ENCODE measurements at regions not wholly inside any gene's neighbourhood (a gene's known extent, or its start where the extent isn't known, plus 50 kb on each side); places are given as distances from the start of the nearest gene placed in this dataset.
A peak's percentile ranks its signal among the peaks of the same experiment; 100 is the strongest.

DNA sequence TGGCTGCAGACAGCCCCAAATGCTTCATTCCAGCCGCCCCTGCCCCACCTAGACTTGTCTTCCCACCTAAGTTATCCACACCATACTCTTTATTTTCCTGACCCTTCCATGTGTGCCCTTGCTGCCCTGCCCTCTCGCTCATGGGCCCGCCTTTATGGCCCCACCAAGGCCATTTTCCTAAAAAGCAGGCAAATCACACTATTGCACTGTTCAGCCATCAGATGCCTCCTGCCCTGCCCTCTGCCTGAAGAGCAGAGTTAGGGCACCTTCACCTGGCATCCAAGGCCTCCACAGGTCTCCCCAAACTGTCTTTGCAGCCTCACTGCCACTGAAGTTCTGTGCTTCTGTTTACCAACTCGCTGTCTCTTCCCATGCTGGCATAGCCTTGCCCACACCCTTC, 496.7 kb downstream of the EIPR1 start:
- peak in 1 of 2 donors; percentile 31 for DNase-seq (ENCODE audit: low spot score in 2 of 2)
- TF ChIP-seq, protein P1, sequence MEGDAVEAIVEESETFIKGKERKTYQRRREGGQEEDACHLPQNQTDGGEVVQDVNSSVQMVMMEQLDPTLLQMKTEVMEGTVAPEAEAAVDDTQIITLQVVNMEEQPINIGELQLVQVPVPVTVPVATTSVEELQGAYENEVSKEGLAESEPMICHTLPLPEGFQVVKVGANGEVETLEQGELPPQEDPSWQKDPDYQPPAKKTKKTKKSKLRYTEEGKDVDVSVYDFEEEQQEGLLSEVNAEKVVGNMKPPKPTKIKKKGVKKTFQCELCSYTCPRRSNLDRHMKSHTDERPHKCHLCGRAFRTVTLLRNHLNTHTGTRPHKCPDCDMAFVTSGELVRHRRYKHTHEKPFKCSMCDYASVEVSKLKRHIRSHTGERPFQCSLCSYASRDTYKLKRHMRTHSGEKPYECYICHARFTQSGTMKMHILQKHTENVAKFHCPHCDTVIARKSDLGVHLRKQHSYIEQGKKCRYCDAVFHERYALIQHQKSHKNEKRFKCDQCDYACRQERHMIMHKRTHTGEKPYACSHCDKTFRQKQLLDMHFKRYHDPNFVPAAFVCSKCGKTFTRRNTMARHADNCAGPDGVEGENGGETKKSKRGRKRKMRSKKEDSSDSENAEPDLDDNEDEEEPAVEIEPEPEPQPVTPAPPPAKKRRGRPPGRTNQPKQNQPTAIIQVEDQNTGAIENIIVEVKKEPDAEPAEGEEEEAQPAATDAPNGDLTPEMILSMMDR (IDR thresholded peaks at IDR 0.05): no peak
- no peak for TF ChIP-seq POLR2A (IDR thresholded peaks at IDR 0.05)
- H3K4me3 ChIP-seq (ENCODE audit: low read depth, poor library complexity, severe bottlenecking): no peak overlapping the region
- 91% methylated on average over 4 of the region's 4 CpGs for WGBS, 2 donors
- intact Hi-C loops (cut with DNase I; ENCODE audit: low total_unique reads): no loop called here

DNA sequence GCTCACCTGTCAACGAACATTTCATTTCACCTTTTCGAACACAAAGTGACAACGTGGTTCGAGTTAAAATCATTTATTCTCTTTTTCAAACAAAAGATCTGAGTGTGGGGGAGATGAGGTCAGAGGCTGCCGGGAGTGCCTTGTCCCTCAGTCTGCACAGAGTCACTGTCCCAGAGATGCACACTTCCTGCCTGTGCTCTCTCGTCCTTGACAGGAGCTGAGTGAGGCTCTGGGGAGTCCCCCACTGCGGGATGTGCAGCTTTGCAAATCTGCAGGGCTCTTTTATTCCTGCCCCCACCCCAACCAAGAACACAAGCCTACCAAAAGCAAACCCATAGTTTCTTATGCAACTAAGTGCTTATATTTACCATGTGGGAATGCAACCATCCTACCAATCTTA, 497.8 kb downstream of the EIPR1 start:
- WGBS, 2 donors: 46 to 64% methylated on average over 7 of the region's 7 CpGs
- peak in 1 of 2 donors; percentile 15 for DNase-seq (ENCODE audit: low spot score in 2 of 2)
- intact Hi-C loops (cut with DNase I; ENCODE audit: low total_unique reads): no loop called here
- TF ChIP-seq POLR2A (IDR thresholded peaks at IDR 0.05): no peak
- TF ChIP-seq, protein P1 (IDR thresholded peaks at IDR 0.05): no peak
- no peak overlapping the region for H3K4me3 ChIP-seq (ENCODE audit: low read depth, poor library complexity, severe bottlenecking)

DNA sequence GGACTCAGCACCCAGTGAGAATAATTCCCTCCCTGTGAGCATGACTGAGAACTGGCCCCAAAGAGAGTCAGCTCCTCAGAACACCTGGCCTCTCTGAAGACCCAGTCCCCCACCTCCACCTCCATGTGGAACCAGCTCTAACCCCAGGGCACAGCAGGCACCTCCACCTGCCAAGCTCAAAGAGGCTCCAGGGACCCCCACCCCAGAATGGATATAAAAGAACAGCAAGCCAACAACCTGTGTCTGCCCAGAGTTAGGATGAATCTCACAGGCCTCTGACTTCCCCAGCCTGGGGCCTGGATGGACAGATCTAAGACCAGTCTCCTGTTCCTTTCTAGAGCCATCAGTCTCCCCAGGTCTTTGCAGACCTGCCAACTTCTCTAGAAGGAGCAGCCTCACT, 498.5 kb downstream of the EIPR1 start:
- peak in 1 of 2 donors; percentile 69 for DNase-seq (ENCODE audit: low spot score in 2 of 2)
- intact Hi-C loops (cut with DNase I; ENCODE audit: low total_unique reads): no loop called here
- no peak for TF ChIP-seq POLR2A (IDR thresholded peaks at IDR 0.05)
- TF ChIP-seq, protein P1 (IDR thresholded peaks at IDR 0.05): no peak
- H3K4me3 ChIP-seq (ENCODE audit: low read depth, poor library complexity, severe bottlenecking): no peak overlapping the region

DNA sequence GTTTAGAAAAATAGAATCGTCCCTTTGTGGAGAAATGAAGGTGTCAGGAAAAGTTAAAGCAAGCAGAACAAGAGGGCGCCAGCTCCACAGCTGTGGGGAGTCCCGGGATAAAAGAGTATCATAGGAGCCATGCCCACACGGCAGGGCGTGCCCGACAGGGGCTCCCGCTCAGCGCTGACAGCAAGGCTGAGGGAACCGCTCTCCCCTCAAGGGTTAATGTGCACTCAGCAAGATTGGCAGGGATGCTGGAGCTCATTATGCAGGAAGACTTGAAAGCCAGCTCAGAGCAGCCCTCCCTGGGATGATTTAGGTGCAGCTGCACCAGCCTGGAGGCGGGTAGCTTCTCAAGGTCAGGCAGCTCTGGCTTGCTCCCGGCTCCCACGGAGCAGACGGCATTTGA, 500.2 kb downstream of the EIPR1 start:
- no peak for TF ChIP-seq POLR2A (IDR thresholded peaks at IDR 0.05)
- TF ChIP-seq, protein P1 (IDR thresholded peaks at IDR 0.05): no peak
- intact Hi-C loops (cut with DNase I; ENCODE audit: low total_unique reads): no loop called here
- no peak overlapping the region for H3K4me3 ChIP-seq (ENCODE audit: low read depth, poor library complexity, severe bottlenecking)
- 45 to 47% methylated on average over 13 of the region's 13 CpGs for WGBS, 2 donors
- peak in 1 of 2 donors; percentile 63 for DNase-seq (ENCODE audit: low spot score in 2 of 2)

DNA sequence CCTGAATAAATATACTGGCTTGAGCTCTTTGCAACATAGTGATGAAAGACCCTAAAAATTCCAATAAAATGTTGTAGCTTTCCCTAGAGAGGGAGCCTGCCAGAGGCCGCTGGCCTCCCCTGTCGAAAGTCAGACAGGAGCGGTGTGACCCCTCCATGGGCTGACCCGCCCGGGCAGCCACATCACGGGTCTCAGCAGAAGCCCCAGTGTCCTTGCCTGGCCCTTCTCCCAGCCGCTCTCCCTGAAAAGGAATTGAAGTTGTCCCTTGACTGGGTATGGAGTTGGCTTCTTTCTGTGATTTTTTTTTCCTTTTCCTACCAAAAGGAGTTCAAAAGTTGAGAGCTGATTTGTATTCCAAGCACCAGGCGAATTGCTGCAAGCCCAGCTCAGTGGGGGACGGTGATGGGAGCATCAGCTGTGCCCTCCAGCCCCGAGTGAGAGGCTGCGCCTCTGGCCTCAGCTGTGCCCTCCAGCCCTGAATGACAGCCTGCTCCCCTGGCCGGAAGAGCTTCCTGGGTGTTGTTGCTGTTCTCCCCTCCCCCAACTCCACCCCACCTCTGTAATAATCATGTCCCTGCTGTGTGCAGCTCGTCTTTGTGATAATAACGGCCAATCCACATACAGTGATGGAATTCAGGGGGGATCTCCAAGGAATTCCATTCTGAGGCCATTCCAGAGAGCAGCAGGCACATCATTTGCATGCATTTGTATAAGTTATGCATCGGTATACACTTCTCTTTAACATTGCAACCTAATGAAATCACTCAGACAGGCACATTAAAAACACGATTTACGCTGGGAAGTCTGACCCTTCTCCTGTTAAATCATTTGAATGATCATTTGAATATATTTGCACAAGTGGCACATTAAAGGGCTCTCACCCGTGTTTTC, 501.0 kb downstream of the EIPR1 start:
- TF ChIP-seq, protein P1 (IDR thresholded peaks at IDR 0.05): no peak
- TF ChIP-seq POLR2A (IDR thresholded peaks at IDR 0.05): no peak
- intact Hi-C loops (cut with DNase I; ENCODE audit: low total_unique reads): no loop called here
- H3K4me3 ChIP-seq (ENCODE audit: low read depth, poor library complexity, severe bottlenecking): no peak overlapping the region
- DNase-seq (ENCODE audit: low spot score in 2 of 2): peak in 1 of 2 donors; percentile 62
- 50 to 62% methylated on average over 18 of the region's 18 CpGs for WGBS, 2 donors

Data from lower leg skin (tissue), 4 donors.